ENCODE measurements at regions not wholly inside any gene's neighbourhood (a gene's known extent, or its start where the extent isn't known, plus 50 kb on each side); places are given as distances from the start of the nearest gene placed in this dataset.

DNA sequence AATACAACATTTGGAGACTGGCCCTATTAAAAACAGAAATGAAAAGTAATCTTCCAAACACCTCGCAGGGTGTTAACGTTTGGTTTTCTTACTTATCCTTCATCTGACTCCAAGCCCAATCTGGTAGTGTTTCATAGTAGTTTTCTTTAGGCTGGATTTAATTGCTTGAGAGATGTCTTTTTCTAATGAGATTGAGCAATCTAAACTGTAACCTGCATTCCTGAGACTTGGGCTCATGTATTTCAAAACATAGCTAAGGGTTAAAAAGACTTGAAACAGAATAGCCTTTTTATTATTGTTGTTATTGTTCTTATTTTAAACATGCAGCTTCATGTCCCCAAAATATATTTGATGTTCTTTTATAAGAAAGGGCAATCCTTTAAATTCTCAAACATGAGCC is 278.9 kb downstream of the TGFB2 start:
- Histone ChIP-seq H2BK12ac (ENCODE audit: low read depth, low read length) (no peak overlapping the region), H2BK20ac (ENCODE audit: low read length) (no peak overlapping the region), H3K4me2 (ENCODE audit: insufficient read depth in 1 of 2, low read depth in 2 of 2, low read length in 2 of 2) (no peak overlapping the region), H3K4ac (replicated peaks; ENCODE audit: insufficient read length, low read depth, low read length) (no peak overlapping the region), H4K91ac (replicated peaks; ENCODE audit: insufficient read length, low read length) (no peak overlapping the region), H3K27me3 (replicated peaks in 1 of 4; ENCODE audit: control insufficient read depth in 3 of 4, extremely low read depth in 1 of 4, insufficient read depth in 3 of 4, low read length in 3 of 4) (no peaks in the 10 kb centered on the region), H3K36me3 (ENCODE audit: control insufficient read depth in 2 of 4, insufficient read depth in 4 of 4, low read length in 3 of 4) (no peaks in the 10 kb centered on the region), H2AFZ (ENCODE audit: low read length) (no peak overlapping the region), H4K8ac (ENCODE audit: extremely low read depth, insufficient read depth, low read length) (no peak overlapping the region), H3K9ac (replicated peaks in 1 of 4; ENCODE audit: extremely low read depth in 1 of 4, low read depth in 3 of 4, low read length in 3 of 4) (no peak overlapping the region), H3K27ac (ENCODE audit: low read depth, low read length) (no peak overlapping the region), H3K79me1 (ENCODE audit: low read depth, low read length) (no peaks in the 10 kb centered on the region), H3K9me3 (ENCODE audit: insufficient read depth in 2 of 2, low read depth in 1 of 2, low read length in 1 of 2) (0 out of 4 replicates have a peak, but pooled peaks cover 0 to 3% of the 10 kb centered on the region in 2 experiments), H2BK5ac (ENCODE audit: low read depth, low read length) (no peak overlapping the region), H4K5ac (ENCODE audit: insufficient read length, low read depth, low read length) (no peak overlapping the region), H3K79me2 (ENCODE audit: control insufficient read depth in 1 of 2, insufficient read depth in 2 of 2, low read length in 2 of 2) (no peaks in the 10 kb centered on the region), H3K23me2 (ENCODE audit: low read depth, low read length) (no peaks in the 10 kb centered on the region), H2AK5ac (ENCODE audit: low read depth, low read length) (no peak overlapping the region), H3K23ac (ENCODE audit: insufficient read length) (no peak overlapping the region), H3K14ac (ENCODE audit: insufficient read length) (no peak overlapping the region), H4K20me1 (replicated peaks in 1 of 2; ENCODE audit: control insufficient read depth in 1 of 2, insufficient read depth in 2 of 2, low read length in 2 of 2) (no peaks in the 10 kb centered on the region), H2BK15ac (ENCODE audit: low read length) (no peak overlapping the region), H3K4me3 (ENCODE audit: extremely low read depth in 1 of 4, insufficient read depth in 2 of 4, low read depth in 3 of 4, low read length in 4 of 4) (no peak overlapping the region), H2BK120ac (replicated peaks; ENCODE audit: low read depth, low read length) (no peak overlapping the region), H3K4me1 (replicated peaks in 1 of 4; ENCODE audit: control insufficient read depth in 3 of 4, insufficient read depth in 4 of 4, low read length in 3 of 4) (no peaks in the 10 kb centered on the region), H3K56ac (replicated peaks; ENCODE audit: insufficient read length, low read depth, low read length) (no peak overlapping the region), H3K18ac (ENCODE audit: extremely low read depth, low read length) (no peak overlapping the region)
- CTCF ChIA-PET (ENCODE audit: partially characterized antibody): interaction anchor here (1.1 kb wide), 1 partner anchor 17 kb away, joined by 3 read pairs; no protein-coding TSS in a partner anchor
- POLR2A ChIA-PET (ENCODE audit: partially characterized antibody): no interaction called here
- FAIRE-seq (no peak), DNase-seq (ENCODE audit: low read depth in 1 of 2, low spot score in 2 of 2) (no peak)
- TF ChIP-seq ASH2L (IDR thresholded peaks at IDR 0.05; ENCODE audit: low read length): no peak
- TF ChIP-seq, protein P1, sequence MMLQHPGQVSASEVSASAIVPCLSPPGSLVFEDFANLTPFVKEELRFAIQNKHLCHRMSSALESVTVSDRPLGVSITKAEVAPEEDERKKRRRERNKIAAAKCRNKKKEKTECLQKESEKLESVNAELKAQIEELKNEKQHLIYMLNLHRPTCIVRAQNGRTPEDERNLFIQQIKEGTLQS (IDR thresholded peaks at IDR 0.05; ENCODE audit: insufficient read depth, low read depth, low read length): no peak
- no peak for TF ChIP-seq NANOG (IDR thresholded peaks at IDR 0.05; ENCODE audit: insufficient read depth, low read depth, low read length, poor library complexity, severe bottlenecking)
- TF ChIP-seq FOSL1 (IDR thresholded peaks at IDR 0.05; ENCODE audit: insufficient read depth, low read depth, low read length): no peak
- no peak for TF ChIP-seq KDM1A (IDR thresholded peaks at IDR 0.05; ENCODE audit: borderline replicate concordance, low read length)
- TF ChIP-seq ZNF274 (IDR thresholded peaks at IDR 0.05; ENCODE audit: borderline replicate concordance, extremely low read depth, low read length): no peak
- no peak for TF ChIP-seq JUN (IDR thresholded peaks at IDR 0.05; ENCODE audit: low read depth, low read length)
- no peak for TF ChIP-seq SP1 (IDR thresholded peaks at IDR 0.05; ENCODE audit: low read depth, low read length)
- WGBS, 2 experiments (ENCODE audit: extremely low coverage in 1 of 2, insufficient coverage in 1 of 2, insufficient read length in 1 of 2, insufficient replicate concordance in 2 of 2, low coverage in 1 of 2, low lambda C conversion rate in 2 of 2, missing lambda C conversion rate in 1 of 2): 91% methylated on average over 2 of the region's 2 CpGs; no CpG with 5 or more reads in 1 of the 2 experiments
